ENCODE measurements at regions not wholly inside any gene's neighbourhood (a gene's known extent, or its start where the extent isn't known, plus 50 kb on each side); places are given as distances from the start of the nearest gene placed in this dataset.
"Not testable (repeated sequence)": the region's sequence is repeated elsewhere in the genome, so short reads cannot be mapped to it uniquely, and the experiment has no call there.

- Histone ChIP-seq H3K4me3 (no peak overlapping the region), H3K4me1 (replicated peaks; ENCODE audit: insufficient read depth) (peaks cover 9% of the 10 kb centered on the region), H3K27me3 (ENCODE audit: insufficient read depth, low read depth) (no peaks in the 10 kb centered on the region), H2AFZ (no peak overlapping the region), H3K9me2 (ENCODE audit: insufficient read depth) (no peaks in the 10 kb centered on the region), H3K36me3 (ENCODE audit: low read depth) (no peaks in the 10 kb centered on the region), H3K79me2 (ENCODE audit: low read depth) (no peaks in the 10 kb centered on the region), H3F3A (ENCODE audit: insufficient read depth, low read depth) (no peaks in the 10 kb centered on the region), H3K27ac (no peak overlapping the region), H3K9me3 (ENCODE audit: insufficient read depth, low read depth) (peaks cover 6% of the 10 kb centered on the region; the same call in 1 of the 2 replicates), H4K20me1 (ENCODE audit: insufficient read depth) (no peaks in the 10 kb centered on the region), H3K4me2 (no peak overlapping the region)
- ChIA-PET CTCF (no interaction called here), POLR2A (ENCODE audit: unreplicated experiment) (no interaction called here)
- intact Hi-C loops (cut with micrococcal nuclease; ENCODE audit: unreplicated experiment) = no loop called here
- TF ChIP-seq EZH2 (IDR thresholded peaks at IDR 0.05; ENCODE audit: low read depth) (no peak), CTCF (conservative IDR thresholded peaks at IDR 0.05) (no peak)
- no TSS peak for BruUV-seq (replicated peaks)
- DNase-seq = no peak
Observed at GRCh38 chr2:18271370-18272147, 288.9 kb downstream of the RDH14 start.

- BruUV-seq (replicated peaks) = no TSS peak
- Histone ChIP-seq H3K4me2 (peak overlapping the region; percentile 41; the same call in 1 of the 2 replicates), H4K20me1 (ENCODE audit: insufficient read depth) (no peaks in the 10 kb centered on the region), H3K79me2 (ENCODE audit: low read depth) (no peaks in the 10 kb centered on the region), H3K9me2 (ENCODE audit: insufficient read depth) (no peaks in the 10 kb centered on the region), H3K36me3 (ENCODE audit: low read depth) (no peaks in the 10 kb centered on the region), H3K4me3 (no peak overlapping the region), H3F3A (ENCODE audit: insufficient read depth, low read depth) (no peaks in the 10 kb centered on the region), H2AFZ (peak overlapping the region; percentile 25), H3K27ac (peak overlapping the region; percentile 53), H3K4me1 (replicated peaks; ENCODE audit: insufficient read depth) (peaks cover 9% of the 10 kb centered on the region), H3K9me3 (ENCODE audit: insufficient read depth, low read depth) (no peaks in the 10 kb centered on the region), H3K27me3 (ENCODE audit: insufficient read depth, low read depth) (no peaks in the 10 kb centered on the region)
- CTCF ChIA-PET = no interaction called here
- POLR2A ChIA-PET (ENCODE audit: unreplicated experiment) = no interaction called here
- peak in 1 of 2 experiments; percentile 76 for DNase-seq
- intact Hi-C loops (cut with micrococcal nuclease; ENCODE audit: unreplicated experiment) = no loop called here
- no peak for TF ChIP-seq EZH2 (IDR thresholded peaks at IDR 0.05; ENCODE audit: low read depth)
- TF ChIP-seq CTCF (conservative IDR thresholded peaks at IDR 0.05) = no peak
Observed at GRCh38 chr2:18268400-18268799, 292.1 kb downstream of the RDH14 start.

- CTCF ChIA-PET = no interaction called here
Observed at GRCh38 chr2:18267501-18267900, 293.0 kb downstream of the RDH14 start.

GRCh38 chr2:18266699-18267098 is 293.8 kb downstream of the RDH14 start:
- H4K20me1 ChIP-seq (ENCODE audit: insufficient read depth); BruUV-seq (replicated peaks): not testable (repeated sequence)

More at GRCh38 chr2:18267501-18267900, 293.0 kb downstream of the RDH14 start:
- H3K4me2 ChIP-seq = no peak overlapping the region
- peaks cover 9% of the 10 kb centered on the region for H3K4me1 ChIP-seq (replicated peaks; ENCODE audit: insufficient read depth)
- TF ChIP-seq CTCF (conservative IDR thresholded peaks at IDR 0.05) = no peak
- TF ChIP-seq EZH2 (IDR thresholded peaks at IDR 0.05; ENCODE audit: low read depth) = no peak
- no peaks in the 10 kb centered on the region for H3K36me3 ChIP-seq (ENCODE audit: low read depth)
- no peaks in the 10 kb centered on the region for H3K9me2 ChIP-seq (ENCODE audit: insufficient read depth)
- no peak overlapping the region for H2AFZ ChIP-seq
- no peaks in the 10 kb centered on the region for H3K9me3 ChIP-seq (ENCODE audit: insufficient read depth, low read depth)
- H4K20me1 ChIP-seq (ENCODE audit: insufficient read depth) = no peaks in the 10 kb centered on the region
- intact Hi-C loops (cut with micrococcal nuclease; ENCODE audit: unreplicated experiment) = no loop called here
- no peak overlapping the region for H3K4me3 ChIP-seq
- BruUV-seq (replicated peaks) = no TSS peak
- H3F3A ChIP-seq (ENCODE audit: insufficient read depth, low read depth) = no peaks in the 10 kb centered on the region
- H3K27ac ChIP-seq = no peak overlapping the region
- POLR2A ChIA-PET (ENCODE audit: unreplicated experiment) = no interaction called here
- DNase-seq = no peak
- no peaks in the 10 kb centered on the region for H3K79me2 ChIP-seq (ENCODE audit: low read depth)
- no peaks in the 10 kb centered on the region for H3K27me3 ChIP-seq (ENCODE audit: insufficient read depth, low read depth)

More at GRCh38 chr2:18266699-18267098, 293.8 kb downstream of the RDH14 start:
- CTCF ChIA-PET; H3K79me2 ChIP-seq (ENCODE audit: low read depth); H2AFZ ChIP-seq; H3K27ac ChIP-seq; H3K27me3 ChIP-seq (ENCODE audit: insufficient read depth, low read depth); POLR2A ChIA-PET (ENCODE audit: unreplicated experiment); intact Hi-C loops (cut with micrococcal nuclease; ENCODE audit: unreplicated experiment); H3K9me2 ChIP-seq (ENCODE audit: insufficient read depth); DNase-seq; H3K4me2 ChIP-seq; H3K36me3 ChIP-seq (ENCODE audit: low read depth); H3K4me1 ChIP-seq (replicated peaks; ENCODE audit: insufficient read depth); H3K9me3 ChIP-seq (ENCODE audit: insufficient read depth, low read depth); H3K4me3 ChIP-seq; H3F3A ChIP-seq (ENCODE audit: insufficient read depth, low read depth): not testable (repeated sequence)

Data from PC-9 (cell line).